Peyer's patch (tissue), 4 donors: ENCODE measurements at regions not wholly inside any gene's neighbourhood (a gene's known extent, or its start where the extent isn't known, plus 50 kb on each side); places are given as distances from the start of the nearest gene placed in this dataset.

ENCODE experiments used
- DNase-seq, 3 donors: peaks; one replicate each; pipeline ENCODE4 v3.0.0-alpha.2; 2017 to 2019
- H3K27ac ChIP-seq, 4 donors: fragments of 200-600 bp; sonication (generic); one replicate each; pipeline ENCODE4 v1.5.1; 2016 to 2019
- H3K27me3 ChIP-seq, 2 donors: fragments of 200-600 bp; sonication (generic); one replicate each; pipeline ENCODE4 v1.5.1; 2019
- H3K36me3 ChIP-seq, 3 donors: fragments of 200-600 bp; sonication (generic); one replicate each; pipeline ENCODE4 v1.5.1; 2016 to 2019
- H3K4me1 ChIP-seq, 4 donors: fragments of 200-600 bp; sonication (generic); one replicate each; pipeline ENCODE4 v1.5.1; 2016 to 2019
- H3K4me3 ChIP-seq, 4 donors: fragments of 200-600 bp; sonication (generic); 1 replicate in 3 of 4; 2 replicates in 1 of 4; pipeline ENCODE4 v1.5.1; 2016 to 2019; ENCODE audit warnings: mild to moderate bottlenecking in 1 of 4
- H3K9me3 ChIP-seq, 4 donors: fragments of 200-600 bp; sonication (generic); one replicate each; pipeline ENCODE4 v1.5.1; 2016 to 2019; ENCODE audit warnings: mild to moderate bottlenecking in 1 of 4
- POLR2A ChIP-seq, 2 donors: fragments of 450-650 bp; IDR thresholded peaks; one replicate each; pipeline ENCODE4 v1.5.1; 2017; ENCODE audit warnings: antibody characterized with exemption in 2 of 2, mild to moderate bottlenecking in 2 of 2, moderate library complexity in 2 of 2
- TF ChIP-seq, protein P1 (sequence below), 6 experiments: fragments of 450-650 bp in 4 of 6; fragments of 200-600 bp in 2 of 6; sonication (generic) in 1 of 6; IDR thresholded peaks; one replicate each; pipeline ENCODE4 v1.5.1; 2017 to 2019; ENCODE audit warnings: antibody characterized with exemption in 6 of 6, mild to moderate bottlenecking in 3 of 6, moderate library complexity in 1 of 6

DNA sequence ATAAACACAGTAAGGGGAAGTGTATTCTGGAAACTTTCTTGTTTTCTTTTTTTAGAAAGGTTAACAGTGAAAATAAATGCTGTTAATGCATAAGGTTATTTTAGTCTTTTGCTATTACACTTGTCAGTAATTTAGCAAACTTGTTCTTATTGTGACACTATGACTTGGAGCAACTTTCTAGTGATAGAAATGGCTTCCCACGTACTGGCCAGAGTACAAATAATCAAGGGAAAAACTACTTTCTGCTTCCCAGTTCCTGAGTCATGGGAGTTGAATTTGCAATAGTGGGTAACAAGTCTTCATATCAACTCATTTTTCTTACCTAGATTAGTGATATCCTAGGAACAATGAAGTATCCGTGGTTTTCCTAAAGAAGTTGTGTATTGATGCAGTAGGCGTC, 1072.3 kb downstream of the FLRT2 start:
- no peak for DNase-seq
- no peak overlapping the region for H3K4me3 ChIP-seq
- H3K27me3 ChIP-seq = no peaks in the 10 kb centered on the region
- no peak overlapping the region for H3K27ac ChIP-seq
- TF ChIP-seq, protein P1, sequence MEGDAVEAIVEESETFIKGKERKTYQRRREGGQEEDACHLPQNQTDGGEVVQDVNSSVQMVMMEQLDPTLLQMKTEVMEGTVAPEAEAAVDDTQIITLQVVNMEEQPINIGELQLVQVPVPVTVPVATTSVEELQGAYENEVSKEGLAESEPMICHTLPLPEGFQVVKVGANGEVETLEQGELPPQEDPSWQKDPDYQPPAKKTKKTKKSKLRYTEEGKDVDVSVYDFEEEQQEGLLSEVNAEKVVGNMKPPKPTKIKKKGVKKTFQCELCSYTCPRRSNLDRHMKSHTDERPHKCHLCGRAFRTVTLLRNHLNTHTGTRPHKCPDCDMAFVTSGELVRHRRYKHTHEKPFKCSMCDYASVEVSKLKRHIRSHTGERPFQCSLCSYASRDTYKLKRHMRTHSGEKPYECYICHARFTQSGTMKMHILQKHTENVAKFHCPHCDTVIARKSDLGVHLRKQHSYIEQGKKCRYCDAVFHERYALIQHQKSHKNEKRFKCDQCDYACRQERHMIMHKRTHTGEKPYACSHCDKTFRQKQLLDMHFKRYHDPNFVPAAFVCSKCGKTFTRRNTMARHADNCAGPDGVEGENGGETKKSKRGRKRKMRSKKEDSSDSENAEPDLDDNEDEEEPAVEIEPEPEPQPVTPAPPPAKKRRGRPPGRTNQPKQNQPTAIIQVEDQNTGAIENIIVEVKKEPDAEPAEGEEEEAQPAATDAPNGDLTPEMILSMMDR (IDR thresholded peaks at IDR 0.05) = no peak
- no peak for TF ChIP-seq POLR2A (IDR thresholded peaks at IDR 0.05)
- no peaks in the 10 kb centered on the region for H3K36me3 ChIP-seq
- H3K4me1 ChIP-seq = no peaks in the 10 kb centered on the region
- no peaks in the 10 kb centered on the region for H3K9me3 ChIP-seq

DNA sequence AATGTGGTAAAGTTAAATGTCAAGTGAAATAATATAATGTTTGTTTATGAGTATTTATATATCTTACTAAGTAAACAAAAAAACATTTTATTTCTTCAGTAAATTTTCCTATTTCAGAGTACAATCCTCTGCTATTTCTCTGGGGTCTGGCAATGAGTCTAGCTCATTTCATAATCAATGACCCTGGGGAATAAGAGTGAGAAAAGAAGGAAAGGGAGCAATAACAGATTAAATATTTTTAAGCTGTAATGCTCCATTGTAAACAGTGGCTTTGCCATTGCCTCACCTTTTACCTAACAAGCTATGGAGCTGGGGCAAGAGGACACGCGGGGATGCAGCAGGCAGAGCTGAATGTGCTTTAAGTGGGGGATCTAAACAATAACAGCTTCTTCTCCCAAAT, 1071.9 kb downstream of the FLRT2 start:
- no peaks in the 10 kb centered on the region for H3K36me3 ChIP-seq
- H3K4me3 ChIP-seq = no peak overlapping the region
- TF ChIP-seq, protein P1 (IDR thresholded peaks at IDR 0.05) = no peak
- no peak for TF ChIP-seq POLR2A (IDR thresholded peaks at IDR 0.05)
- DNase-seq = no peak
- H3K4me1 ChIP-seq = no peaks in the 10 kb centered on the region
- H3K9me3 ChIP-seq = no peaks in the 10 kb centered on the region
- no peaks in the 10 kb centered on the region for H3K27me3 ChIP-seq
- H3K27ac ChIP-seq = no peak overlapping the region

GRCh38 chr14:86597279-86597678, 1067.3 kb downstream of the FLRT2 start:
- H3K4me3 ChIP-seq = no peak overlapping the region
- DNase-seq = no peak
- H3K27me3 ChIP-seq = no peaks in the 10 kb centered on the region
- no peaks in the 10 kb centered on the region for H3K9me3 ChIP-seq
- no peaks in the 10 kb centered on the region for H3K4me1 ChIP-seq
- H3K27ac ChIP-seq = no peak overlapping the region
- TF ChIP-seq, protein P1 (IDR thresholded peaks at IDR 0.05) = no peak
- TF ChIP-seq POLR2A (IDR thresholded peaks at IDR 0.05) = no peak
- H3K36me3 ChIP-seq = no peaks in the 10 kb centered on the region

GRCh38 chr14:86596024-86596423, 1066.1 kb downstream of the FLRT2 start:
- DNase-seq = no peak

GRCh38 chr14:86575141-86575540, 1045.2 kb downstream of the FLRT2 start:
- Histone ChIP-seq H3K4me1 (no peaks in the 10 kb centered on the region), H3K9me3 (no peaks in the 10 kb centered on the region), H3K36me3 (no peaks in the 10 kb centered on the region), H3K27ac (no peak overlapping the region), H3K27me3 (no peaks in the 10 kb centered on the region), H3K4me3 (no peak overlapping the region)
- no peak for DNase-seq
- TF ChIP-seq, protein P1 (IDR thresholded peaks at IDR 0.05) = no peak
- no peak for TF ChIP-seq POLR2A (IDR thresholded peaks at IDR 0.05)

More at GRCh38 chr14:86596024-86596423, 1066.1 kb downstream of the FLRT2 start:
- Histone ChIP-seq H3K9me3 (no peaks in the 10 kb centered on the region), H3K27me3 (no peaks in the 10 kb centered on the region), H3K4me3 (no peak overlapping the region), H3K27ac (no peak overlapping the region), H3K36me3 (no peaks in the 10 kb centered on the region), H3K4me1 (no peaks in the 10 kb centered on the region)
- TF ChIP-seq, protein P1 (IDR thresholded peaks at IDR 0.05) = no peak
- TF ChIP-seq POLR2A (IDR thresholded peaks at IDR 0.05) = no peak

DNA sequence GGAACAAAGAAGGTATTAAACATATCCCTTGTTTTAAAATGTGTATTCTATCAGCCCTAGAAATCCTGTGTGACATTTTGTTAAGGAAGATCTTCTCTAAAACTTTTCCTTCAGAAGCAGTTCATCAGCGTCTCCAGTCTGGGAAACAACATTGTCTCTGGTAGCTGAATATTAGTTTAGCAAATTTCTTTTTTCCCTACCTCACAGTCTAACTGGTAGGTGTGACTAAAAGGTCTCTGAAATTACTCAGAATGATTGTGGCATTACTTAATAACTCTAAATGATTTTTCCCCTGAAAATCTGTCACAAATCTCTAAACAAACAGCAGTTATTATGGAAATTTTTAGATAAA, 1044.8 kb downstream of the FLRT2 start:
- Histone ChIP-seq H3K4me1 (no peaks in the 10 kb centered on the region), H3K27me3 (no peaks in the 10 kb centered on the region), H3K36me3 (no peaks in the 10 kb centered on the region), H3K4me3 (no peak overlapping the region), H3K27ac (no peak overlapping the region), H3K9me3 (no peaks in the 10 kb centered on the region)
- TF ChIP-seq POLR2A (IDR thresholded peaks at IDR 0.05) = no peak
- TF ChIP-seq, protein P1 (IDR thresholded peaks at IDR 0.05) = no peak
- no peak for DNase-seq
